Embryonic facial prominence (tissue), 1 donor: ENCODE measurements at regions not wholly inside any gene's neighbourhood (a gene's known extent, or its start where the extent isn't known, plus 50 kb on each side); places are given as distances from the start of the nearest gene placed in this dataset.
"Not testable (repeated sequence)": the region's sequence is repeated elsewhere in the genome, so short reads cannot be mapped to it uniquely, and the experiment has no call there.

ENCODE experiments used
- DNase-seq: peaks from one replicate; pipeline ENCODE4 v3.0.0-alpha.2; 2016; ENCODE audit errors: extremely low spot score

DNA sequence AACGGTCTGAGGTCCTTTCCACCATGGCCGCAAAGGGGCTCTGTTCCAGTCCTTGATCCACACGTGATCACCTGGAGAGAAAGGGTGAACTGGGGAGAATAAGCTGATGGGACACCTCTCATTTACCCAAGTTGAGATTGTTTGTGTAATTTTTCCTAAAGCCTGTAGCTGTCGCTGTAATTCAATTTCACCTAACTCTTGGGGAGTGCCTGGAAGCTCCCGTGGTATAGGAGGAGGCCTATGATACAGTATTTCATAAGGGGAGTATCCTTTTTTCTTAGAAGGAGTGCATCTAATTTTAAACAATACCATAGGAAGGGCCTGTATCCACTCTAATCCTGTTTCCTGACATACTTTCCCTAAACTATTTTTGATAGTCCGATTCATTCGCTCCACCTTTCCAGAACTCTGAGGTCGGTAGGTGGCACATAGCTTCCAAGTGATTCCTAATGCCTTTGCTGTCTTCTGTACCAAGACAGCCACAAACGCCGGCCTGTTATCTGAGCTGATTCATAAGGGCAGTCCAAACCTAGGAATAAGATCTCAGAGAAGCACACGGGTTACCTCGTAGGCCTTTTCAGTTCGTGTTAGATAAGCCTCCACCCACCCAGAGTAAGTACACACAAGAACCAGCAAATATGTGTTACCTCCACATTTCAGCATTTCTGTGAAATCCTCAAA, 78.9 kb upstream of the VEPH1 start:
- not testable (repeated sequence) for DNase-seq

DNA sequence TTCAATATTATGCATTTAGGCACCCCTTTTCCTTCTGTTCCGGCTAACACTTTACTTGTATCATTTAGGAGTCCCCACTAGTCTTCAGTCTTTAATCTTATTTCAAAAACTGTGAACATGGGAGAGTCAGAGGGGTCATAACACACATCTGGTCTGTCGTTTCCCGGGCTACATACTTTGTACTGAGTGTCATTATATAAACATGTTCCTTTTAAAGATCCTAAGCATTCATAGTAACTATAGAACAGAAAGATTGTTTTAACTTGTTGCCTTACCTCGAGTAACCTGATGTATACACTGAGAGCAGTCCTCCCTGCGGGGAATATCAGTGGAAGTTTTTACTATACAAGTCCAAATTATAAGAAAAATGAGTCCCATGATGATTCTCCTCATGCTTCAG, 78.2 kb upstream of the VEPH1 start:
- no peak for DNase-seq

DNA sequence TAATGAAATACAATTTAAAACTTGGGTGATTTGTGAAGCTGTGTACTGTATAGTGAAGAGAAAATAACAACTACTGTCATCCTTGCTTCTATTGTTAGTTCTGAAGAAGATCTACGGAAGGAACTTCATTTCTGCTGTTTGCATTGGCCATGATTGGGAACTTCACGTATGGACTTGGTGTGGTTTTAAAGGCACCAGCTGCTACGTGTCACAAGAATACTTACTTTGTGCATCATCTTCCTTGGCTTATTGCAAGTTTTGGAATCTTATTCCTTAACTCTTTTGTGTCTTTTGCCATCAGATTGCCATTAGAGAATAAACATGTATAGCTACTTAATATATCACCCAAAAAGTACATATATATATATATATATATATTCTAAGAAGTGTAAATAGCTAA, 75.0 kb upstream of the VEPH1 start:
- no peak for DNase-seq

DNA sequence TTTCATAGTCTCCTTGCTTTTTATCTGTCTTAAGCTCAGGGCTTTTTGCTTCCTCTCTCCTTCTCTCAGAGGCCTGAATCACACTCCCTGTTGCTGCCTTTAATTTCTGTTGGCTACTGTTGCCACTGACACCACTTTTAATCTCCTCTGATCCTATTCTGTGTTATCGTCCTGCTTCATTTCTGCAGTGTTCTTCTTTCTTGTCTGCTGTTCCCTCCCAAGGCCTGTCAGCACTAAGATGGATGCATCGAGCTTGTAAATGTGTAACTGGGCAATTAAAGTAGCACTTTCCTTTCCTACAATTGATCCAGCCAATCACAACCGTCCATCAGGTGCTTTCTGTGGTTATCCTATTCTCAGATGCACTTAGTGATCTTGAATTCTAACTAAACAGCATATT, 71.3 kb upstream of the VEPH1 start:
- no peak for DNase-seq

GRCh38 chr3:157573780-157574378, 70.7 kb upstream of the VEPH1 start:
- DNase-seq, result no peak

- no peak for DNase-seq
Observed at GRCh38 chr3:157573281-157573680, 70.1 kb upstream of the VEPH1 start.

- no peak for DNase-seq
Observed at GRCh38 chr3:157572559-157573270, 69.5 kb upstream of the VEPH1 start.

DNA sequence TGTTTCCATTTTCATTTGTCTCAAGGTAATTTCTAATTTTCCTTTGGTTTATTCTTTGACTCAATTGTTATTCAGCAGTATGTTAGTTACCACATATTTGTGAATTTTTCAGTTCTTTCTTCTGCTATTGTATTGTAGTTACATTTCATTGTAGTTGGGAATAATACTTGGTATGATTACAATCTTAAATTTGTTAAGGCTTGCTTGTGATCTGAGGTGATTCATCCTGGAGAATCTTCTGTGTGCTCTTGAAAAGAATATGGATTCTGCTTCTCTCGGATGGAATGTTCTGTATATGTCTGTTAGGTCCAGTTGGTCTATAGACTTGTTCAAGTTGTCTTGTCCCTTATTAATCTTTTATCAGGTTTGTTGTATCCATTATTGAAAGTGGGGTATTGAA, 63.4 kb upstream of the VEPH1 start:
- DNase-seq, result no peak

DNA sequence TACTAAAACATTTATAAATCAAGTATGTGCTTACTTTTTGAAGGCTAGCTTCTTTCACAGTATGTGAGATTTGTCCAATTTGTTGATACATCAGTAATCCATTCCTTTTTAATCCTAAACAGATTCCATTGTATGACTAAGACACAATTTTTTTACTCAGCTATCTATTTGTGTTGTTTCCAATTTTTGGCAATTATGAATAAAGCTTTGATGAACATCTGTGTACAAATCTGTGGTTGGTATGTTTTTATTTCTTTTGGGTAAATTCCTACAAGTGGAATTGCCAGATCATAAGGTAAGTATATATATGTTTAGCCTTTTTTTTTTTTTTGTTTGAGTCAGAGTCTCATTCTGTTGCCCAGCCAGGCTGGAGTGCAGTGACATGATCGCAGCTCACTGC, 56.2 kb upstream of the VEPH1 start:
- DNase-seq, result no peak
